OCI-LY7 (cell line): ENCODE measurements at regions not wholly inside any gene's neighbourhood (a gene's known extent, or its start where the extent isn't known, plus 50 kb on each side); places are given as distances from the start of the nearest gene placed in this dataset.

Experiments
- CTCF ChIP-seq: fragments of 200-600 bp; sonication (generic); conservative IDR thresholded peaks from 2 replicates; pipeline ENCODE4 v1.5.1; 2014; ENCODE audit warnings: mild to moderate bottlenecking, antibody characterized with exemption, low read length, moderate library complexity, mixed read lengths
- EZH2phosphoT487 ChIP-seq: fragments of 200-600 bp; sonication (generic); IDR thresholded peaks from 2 replicates; pipeline ENCODE4 v1.6.1; 2018; ENCODE audit warnings: low read depth, borderline replicate concordance, mild to moderate bottlenecking, mixed run types, antibody characterized with exemption, low read length, moderate library complexity, mixed read lengths

- no peak for TF ChIP-seq EZH2phosphoT487
- no peak for TF ChIP-seq CTCF
Observed at GRCh38 chr1:165137551-165138316, 218.8 kb downstream of the LMX1A start.
